Adipocyte (in vitro differentiated cells): ENCODE measurements at regions not wholly inside any gene's neighbourhood (a gene's known extent, or its start where the extent isn't known, plus 50 kb on each side); places are given as distances from the start of the nearest gene placed in this dataset.
"Not testable (repeated sequence)": the region's sequence is repeated elsewhere in the genome, so short reads cannot be mapped to it uniquely, and the experiment has no call there.

Source experiments
- DNase-seq: peaks from one replicate; pipeline ENCODE4 v3.0.0-alpha.2; 2015; ENCODE audit warnings: low read depth
- H3K27me3 ChIP-seq: replicated peaks from 2 replicates; pipeline ENCODE4 v1.7.0; 2013; ENCODE audit warnings: mild to moderate bottlenecking, low read length, moderate library complexity; ENCODE audit not compliant: control insufficient read depth, insufficient read depth
- H3K36me3 ChIP-seq: 2 replicates; pipeline ENCODE4 v1.7.0; 2013; ENCODE audit warnings: low read length, mild to moderate bottlenecking, moderate library complexity; ENCODE audit not compliant: control insufficient read depth, insufficient read depth, severe bottlenecking
- H3K4me1 ChIP-seq: 2 replicates; pipeline ENCODE4 v1.7.0; 2013; ENCODE audit warnings: mild to moderate bottlenecking, low read length, moderate library complexity; ENCODE audit not compliant: control insufficient read depth, insufficient read depth
- H3K4me3 ChIP-seq: 2 replicates; pipeline ENCODE4 v1.7.0; 2013; ENCODE audit warnings: mild to moderate bottlenecking, low read length, moderate library complexity
- H3K9ac ChIP-seq: 2 replicates; pipeline ENCODE4 v1.7.0; 2013; ENCODE audit warnings: mild to moderate bottlenecking, low read length, moderate library complexity
- H3K9me3 ChIP-seq: 2 replicates; pipeline ENCODE4 v1.7.0; 2013; ENCODE audit warnings: mild to moderate bottlenecking, low read length, moderate library complexity; ENCODE audit not compliant: control insufficient read depth

DNA sequence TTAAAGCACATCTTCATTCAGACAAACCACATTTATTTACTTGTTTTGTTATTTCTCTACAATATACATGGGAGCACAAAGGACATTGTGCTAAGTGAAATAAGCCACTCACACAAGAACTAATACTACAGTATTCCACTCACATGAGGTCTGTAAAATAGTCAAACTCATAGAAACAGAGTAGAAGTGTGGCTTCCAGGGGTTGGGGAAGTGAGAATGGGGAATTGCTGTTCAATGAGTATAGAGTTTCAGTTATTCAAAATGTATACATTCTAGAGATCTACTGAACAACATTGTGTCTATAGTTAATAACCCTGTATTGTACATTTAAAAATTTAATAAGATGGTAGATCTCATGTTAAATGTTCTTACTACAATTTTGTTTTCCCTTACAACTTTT is 88.8 kb downstream of the ATXN7L3B start:
- no peak for DNase-seq
- Histone ChIP-seq H3K27me3 (no peaks in the 10 kb centered on the region), H3K4me1 (no peaks in the 10 kb centered on the region), H3K36me3 (no peaks in the 10 kb centered on the region), H3K4me3 (no peak overlapping the region), H3K9me3 (peaks cover 2% of the 10 kb centered on the region), H3K9ac (no peak overlapping the region)

- no peaks in the 10 kb centered on the region for H3K27me3 ChIP-seq
- no peaks in the 10 kb centered on the region for H3K4me1 ChIP-seq
- no peaks in the 10 kb centered on the region for H3K36me3 ChIP-seq
- DNase-seq = no peak
- no peaks in the 10 kb centered on the region for H3K9me3 ChIP-seq
- no peak overlapping the region for H3K4me3 ChIP-seq
- no peak overlapping the region for H3K9ac ChIP-seq
Observed at GRCh38 chr12:74641262-74641661, 103.6 kb downstream of the ATXN7L3B start.

- Histone ChIP-seq H3K27me3 (no peaks in the 10 kb centered on the region), H3K4me3 (no peak overlapping the region), H3K9me3 (no peaks in the 10 kb centered on the region), H3K4me1 (no peaks in the 10 kb centered on the region), H3K9ac (no peak overlapping the region), H3K36me3 (no peaks in the 10 kb centered on the region)
- no peak for DNase-seq
Observed at GRCh38 chr12:74641694-74642093, 104.1 kb downstream of the ATXN7L3B start.

DNA sequence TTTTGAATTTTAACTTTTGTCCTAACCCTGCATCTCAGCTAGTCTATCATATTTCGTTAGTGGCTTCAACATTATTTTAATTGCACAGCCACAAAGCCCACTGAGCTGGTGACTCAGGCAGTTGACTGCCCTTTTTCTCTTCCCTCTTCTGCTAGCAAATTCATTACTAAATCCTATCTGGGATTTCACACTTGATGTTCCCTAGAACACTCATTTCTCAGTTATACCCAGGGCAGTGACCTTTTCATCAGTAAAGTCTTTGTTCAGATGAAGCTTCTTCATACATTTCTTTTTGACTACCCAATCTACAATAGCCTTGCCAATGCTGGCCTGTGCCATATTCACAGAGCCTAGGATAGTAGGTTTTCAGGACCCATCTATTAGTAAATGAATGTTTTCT is 107.0 kb downstream of the ATXN7L3B start:
- H3K27me3 ChIP-seq = no peaks in the 10 kb centered on the region
- no peak for DNase-seq
- H3K4me1 ChIP-seq = no peaks in the 10 kb centered on the region
- H3K36me3 ChIP-seq = no peaks in the 10 kb centered on the region
- H3K9ac ChIP-seq = no peak overlapping the region
- H3K9me3 ChIP-seq = no peaks in the 10 kb centered on the region
- no peak overlapping the region for H3K4me3 ChIP-seq

- no peaks in the 10 kb centered on the region for H3K4me1 ChIP-seq
- H3K9ac ChIP-seq = no peak overlapping the region
- no peaks in the 10 kb centered on the region for H3K36me3 ChIP-seq
- H3K4me3 ChIP-seq = no peak overlapping the region
- H3K27me3 ChIP-seq = no peaks in the 10 kb centered on the region
- no peaks in the 10 kb centered on the region for H3K9me3 ChIP-seq
- DNase-seq = peak; percentile 38
Observed at GRCh38 chr12:74646831-74647230, 109.2 kb downstream of the ATXN7L3B start.

- H3K36me3 ChIP-seq = no peaks in the 10 kb centered on the region
- no peak overlapping the region for H3K9ac ChIP-seq
- no peaks in the 10 kb centered on the region for H3K4me1 ChIP-seq
- no peak for DNase-seq
- H3K4me3 ChIP-seq = no peak overlapping the region
- no peaks in the 10 kb centered on the region for H3K27me3 ChIP-seq
- H3K9me3 ChIP-seq = no peaks in the 10 kb centered on the region
Observed at GRCh38 chr12:74647256-74647655, 109.6 kb downstream of the ATXN7L3B start.

- DNase-seq = no peak
- Histone ChIP-seq H3K9me3 (peaks cover 5% of the 10 kb centered on the region), H3K4me3 (no peak overlapping the region), H3K4me1 (no peaks in the 10 kb centered on the region), H3K27me3 (no peaks in the 10 kb centered on the region), H3K9ac (no peak overlapping the region), H3K36me3 (no peaks in the 10 kb centered on the region)
Observed at GRCh38 chr12:74656251-74656650, 118.6 kb downstream of the ATXN7L3B start.

DNA sequence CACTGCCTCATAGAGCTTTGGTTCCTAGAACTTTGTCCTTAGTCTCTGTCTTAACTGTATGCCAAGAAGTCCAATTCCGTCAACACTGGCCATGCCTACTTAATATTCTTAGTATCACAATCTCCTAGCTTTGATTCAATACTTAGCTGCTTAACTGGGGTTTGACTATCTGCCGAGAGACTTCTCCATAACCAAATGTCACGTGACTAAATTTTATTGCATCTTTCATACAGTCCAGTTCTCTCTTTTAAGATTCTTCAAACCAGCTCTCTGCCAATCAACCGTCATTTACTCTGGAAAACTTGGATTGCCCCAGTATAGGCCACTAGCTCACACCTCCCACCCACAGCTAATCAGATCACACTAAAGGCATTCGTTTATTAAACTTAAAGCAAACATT is 122.8 kb downstream of the ATXN7L3B start:
- H3K4me1 ChIP-seq = no peaks in the 10 kb centered on the region
- no peaks in the 10 kb centered on the region for H3K27me3 ChIP-seq
- no peaks in the 10 kb centered on the region for H3K36me3 ChIP-seq
- no peaks in the 10 kb centered on the region for H3K9me3 ChIP-seq
- no peak for DNase-seq
- H3K9ac ChIP-seq = no peak overlapping the region
- H3K4me3 ChIP-seq = no peak overlapping the region

DNA sequence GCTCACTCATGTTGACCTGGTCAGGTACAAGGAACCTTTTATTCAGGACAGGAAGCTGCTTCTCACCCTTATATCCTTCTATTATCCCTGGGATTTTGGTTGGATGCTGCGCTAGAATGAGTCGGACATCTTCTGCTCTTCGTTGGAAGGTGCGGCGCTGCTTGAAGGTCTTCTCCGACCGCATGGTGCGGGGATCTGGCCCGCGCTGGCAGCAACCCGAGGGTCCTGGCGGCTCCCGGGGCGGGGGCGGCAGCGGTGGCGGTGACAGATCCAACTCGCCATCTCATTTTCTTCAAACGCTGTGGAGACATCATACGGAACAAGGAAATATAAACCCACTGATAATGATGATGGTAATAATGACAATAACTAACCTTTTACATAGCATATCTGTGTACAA is 126.3 kb downstream of the ATXN7L3B start:
- Histone ChIP-seq H3K36me3 (no peaks in the 10 kb centered on the region), H3K27me3 (no peaks in the 10 kb centered on the region), H3K4me1 (no peaks in the 10 kb centered on the region), H3K4me3 (no peak overlapping the region), H3K9me3 (no peaks in the 10 kb centered on the region), H3K9ac (no peak overlapping the region)
- no peak for DNase-seq

GRCh38 chr12:74665690-74666089 is 128.1 kb downstream of the ATXN7L3B start:
- H3K9me3 ChIP-seq = no peaks in the 10 kb centered on the region
- no peak overlapping the region for H3K4me3 ChIP-seq
- no peak overlapping the region for H3K9ac ChIP-seq
- H3K36me3 ChIP-seq = no peaks in the 10 kb centered on the region
- H3K4me1 ChIP-seq = no peaks in the 10 kb centered on the region
- no peaks in the 10 kb centered on the region for H3K27me3 ChIP-seq
- no peak for DNase-seq

DNA sequence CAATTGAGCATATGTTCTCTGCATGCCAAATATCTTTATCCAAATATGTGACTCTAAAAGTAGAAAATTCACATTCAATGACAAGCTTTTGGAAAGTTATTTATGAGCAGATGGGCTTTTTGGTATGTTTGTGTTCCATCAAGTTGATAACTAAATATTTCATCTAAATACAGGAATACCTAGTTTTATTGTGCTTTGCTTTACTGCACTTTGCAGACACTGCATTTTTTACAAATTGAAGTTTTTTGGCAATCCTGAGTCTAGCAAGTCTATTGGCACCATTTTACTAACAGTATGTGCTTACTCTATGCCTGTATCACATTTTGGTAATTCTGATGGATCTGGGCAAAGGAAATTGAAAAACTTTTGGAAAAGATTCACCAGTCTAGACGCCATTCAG is 133.8 kb downstream of the ATXN7L3B start:
- Histone ChIP-seq H3K4me1 (no peaks in the 10 kb centered on the region), H3K27me3 (peaks cover 5% of the 10 kb centered on the region), H3K36me3 (no peaks in the 10 kb centered on the region), H3K4me3 (no peak overlapping the region), H3K9me3 (no peaks in the 10 kb centered on the region), H3K9ac (no peak overlapping the region)
- no peak for DNase-seq

- H3K9ac ChIP-seq, H3K9me3 ChIP-seq, H3K4me1 ChIP-seq, H3K27me3 ChIP-seq, H3K4me3 ChIP-seq, DNase-seq, H3K36me3 ChIP-seq: not testable (repeated sequence)
Observed at GRCh38 chr12:74676955-74677354, 139.3 kb downstream of the ATXN7L3B start.
